H1 (cell line): ENCODE measurements at regions not wholly inside any gene's neighbourhood (a gene's known extent, or its start where the extent isn't known, plus 50 kb on each side); places are given as distances from the start of the nearest gene placed in this dataset.

Experiments
- CTCF ChIA-PET: fragments of 300-600 bp; sonication (Branson Sonifier 250); formaldehyde crosslinking; loops from one replicate; lab custom pipeline; 2021; ENCODE audit not compliant: partially characterized antibody; lab: Charles Lee
- POLR2A ChIA-PET: fragments of 300-600 bp; sonication (Branson Sonifier 250); formaldehyde crosslinking; loops from one replicate; lab custom pipeline; 2021; ENCODE audit warnings: inconsistent platforms; ENCODE audit not compliant: partially characterized antibody; lab: Charles Lee
- DNase-seq, 2 experiments: peaks; one replicate each; pipeline versions ENCODE4 v3.0.0 to v3.0.0-alpha.2; 2010 to 2022; ENCODE audit warnings: low spot score in 2 of 2, low read depth in 1 of 2, mixed read lengths in 1 of 2
- FAIRE-seq: peaks from 2 replicates; lab custom pipeline; 2011; peaks lifted over from hg19 to GRCh38; lab: Jason Lieb, UNC
- H2AFZ ChIP-seq: 2 replicates; pipeline ENCODE4 v1.8.1; 2012; ENCODE audit warnings: low read length, inconsistent platforms
- H2AK5ac ChIP-seq: 2 replicates; pipeline ENCODE4 v1.6.1; 2013; ENCODE audit warnings: low read depth, low read length
- H2BK120ac ChIP-seq: replicated peaks from 2 replicates; pipeline ENCODE3; 2013; ENCODE audit warnings: low read depth, low read length, inconsistent platforms
- H2BK12ac ChIP-seq: 2 replicates; pipeline ENCODE4 v1.6.1; 2013; ENCODE audit warnings: low read depth, low read length
- H2BK15ac ChIP-seq: 2 replicates; pipeline ENCODE4 v1.6.1; 2013; ENCODE audit warnings: low read length
- H2BK20ac ChIP-seq: 2 replicates; pipeline ENCODE4 v1.6.1; 2013; ENCODE audit warnings: low read length
- H2BK5ac ChIP-seq: 2 replicates; pipeline ENCODE4 v1.6.1; 2013; ENCODE audit warnings: low read depth, low read length
- H3K14ac ChIP-seq: 2 replicates; pipeline ENCODE4 v1.6.1; 2013; ENCODE audit warnings: inconsistent platforms; ENCODE audit not compliant: insufficient read length
- H3K18ac ChIP-seq: 2 replicates; pipeline ENCODE4 v1.6.1; 2013; ENCODE audit warnings: low read length; ENCODE audit errors: extremely low read depth
- H3K23ac ChIP-seq: 2 replicates; pipeline ENCODE4 v1.6.1; 2013; ENCODE audit warnings: inconsistent platforms; ENCODE audit not compliant: insufficient read length
- H3K23me2 ChIP-seq: 2 replicates; pipeline ENCODE4 v1.6.1; 2013; ENCODE audit warnings: low read depth, low read length
- H3K27ac ChIP-seq: 2 replicates; pipeline ENCODE4 v1.6.1; 2011; ENCODE audit warnings: low read depth, low read length, inconsistent platforms
- H3K27me3 ChIP-seq, 4 experiments: replicated peaks in 1 of 4; 1 replicate in 1 of 4; 2 replicates in 3 of 4; pipeline versions ENCODE4 v1.6.1 to v1.8.1; 2011 to 2013; ENCODE audit warnings: low read length in 3 of 4, mild to moderate bottlenecking in 3 of 4, inconsistent platforms in 2 of 4, mixed read lengths in 2 of 4, moderate library complexity in 1 of 4; ENCODE audit not compliant: control insufficient read depth in 3 of 4, insufficient read depth in 3 of 4; ENCODE audit errors: extremely low read depth in 1 of 4
- H3K36me3 ChIP-seq, 4 experiments: 2 replicates each; pipeline versions ENCODE4 v1.6.1 to v1.8.1; 2011 to 2013; ENCODE audit warnings: mild to moderate bottlenecking in 4 of 4, low read length in 3 of 4, moderate library complexity in 2 of 4, control low read depth in 1 of 4, inconsistent platforms in 1 of 4; ENCODE audit not compliant: insufficient read depth in 4 of 4, control insufficient read depth in 2 of 4
- H3K4ac ChIP-seq: replicated peaks from 2 replicates; pipeline ENCODE3; 2013; ENCODE audit warnings: low read length, low read depth, mixed read lengths, inconsistent platforms; ENCODE audit not compliant: insufficient read length
- H3K4me1 ChIP-seq, 4 experiments: replicated peaks in 1 of 4; 1 replicate in 1 of 4; 2 replicates in 3 of 4; pipeline versions ENCODE4 v1.6.1 to v1.8.1; 2011 to 2013; ENCODE audit warnings: low read length in 3 of 4, inconsistent platforms in 2 of 4, mixed read lengths in 1 of 4; ENCODE audit not compliant: insufficient read depth in 4 of 4, control insufficient read depth in 3 of 4
- H3K4me2 ChIP-seq, 2 experiments: 2 replicates each; pipeline versions ENCODE4 v1.6.1 to v1.8.1; 2011 to 2013; ENCODE audit warnings: low read depth in 2 of 2, low read length in 2 of 2, control low read depth in 1 of 2, inconsistent platforms in 1 of 2, mild to moderate bottlenecking in 1 of 2; ENCODE audit not compliant: insufficient read depth in 1 of 2
- H3K4me3 ChIP-seq, 4 experiments: fragments of 200-600, 300-600 bp in 1 of 4; sonication (generic), shearing (Covaris generic), sonication (Bioruptor Twin) in 1 of 4; 2 replicates each; pipeline versions ENCODE4 v1.5.1 to v1.8.1; 2011 to 2016; ENCODE audit warnings: low read length in 4 of 4, low read depth in 3 of 4, control low read depth in 2 of 4, inconsistent platforms in 2 of 4, mild to moderate bottlenecking in 2 of 4, mixed read lengths in 1 of 4, moderate library complexity in 1 of 4; ENCODE audit not compliant: insufficient read depth in 2 of 4; ENCODE audit errors: extremely low read depth in 1 of 4
- H3K56ac ChIP-seq: replicated peaks from 2 replicates; pipeline ENCODE3; 2013; ENCODE audit warnings: low read depth, mild to moderate bottlenecking, mixed read lengths, low read length, inconsistent platforms; ENCODE audit not compliant: insufficient read length
- H3K79me1 ChIP-seq: 2 replicates; pipeline ENCODE4 v1.6.1; 2013; ENCODE audit warnings: low read depth, low read length, control low read depth
- H3K79me2 ChIP-seq, 2 experiments: 2 replicates each; pipeline versions ENCODE4 v1.6.1 to v1.8.1; 2012 to 2013; ENCODE audit warnings: low read length in 2 of 2, mild to moderate bottlenecking in 2 of 2, inconsistent platforms in 1 of 2; ENCODE audit not compliant: insufficient read depth in 2 of 2, control insufficient read depth in 1 of 2
- H3K9ac ChIP-seq, 4 experiments: replicated peaks in 1 of 4; 1 replicate in 1 of 4; 2 replicates in 3 of 4; pipeline versions ENCODE4 v1.6.1 to v1.8.1; 2011 to 2013; ENCODE audit warnings: low read depth in 3 of 4, low read length in 3 of 4, control low read depth in 2 of 4, mild to moderate bottlenecking in 2 of 4, moderate library complexity in 2 of 4, inconsistent platforms in 1 of 4; ENCODE audit errors: extremely low read depth in 1 of 4
- H3K9me3 ChIP-seq, 2 experiments: 2 replicates each; pipeline versions ENCODE4 v1.6.1 to v1.8.1; 2012 to 2013; ENCODE audit warnings: mild to moderate bottlenecking in 2 of 2, moderate library complexity in 2 of 2, control low read depth in 1 of 2, inconsistent platforms in 1 of 2, low read depth in 1 of 2, low read length in 1 of 2, mixed read lengths in 1 of 2; ENCODE audit not compliant: insufficient read depth in 2 of 2
- H4K20me1 ChIP-seq, 2 experiments: replicated peaks in 1 of 2; 2 replicates each; pipeline versions ENCODE3 to v1.8.1; 2011 to 2013; ENCODE audit warnings: inconsistent platforms in 2 of 2, low read length in 2 of 2, mild to moderate bottlenecking in 1 of 2; ENCODE audit not compliant: insufficient read depth in 2 of 2, control insufficient read depth in 1 of 2
- H4K5ac ChIP-seq: 2 replicates; pipeline ENCODE4 v1.6.1; 2013; ENCODE audit warnings: low read length, low read depth, mixed read lengths, inconsistent platforms; ENCODE audit not compliant: insufficient read length
- H4K8ac ChIP-seq: 2 replicates; pipeline ENCODE4 v1.8.0; 2013; ENCODE audit warnings: mild to moderate bottlenecking, moderate library complexity, low read length, inconsistent platforms; ENCODE audit not compliant: insufficient read depth; ENCODE audit errors: extremely low read depth
- H4K91ac ChIP-seq: replicated peaks from 2 replicates; pipeline ENCODE3; 2013; ENCODE audit warnings: low read length, mixed read lengths, inconsistent platforms; ENCODE audit not compliant: insufficient read length
- CREB1 ChIP-seq: IDR thresholded peaks from 2 replicates; pipeline ENCODE4 v1.6.1; 2012; ENCODE audit warnings: inconsistent platforms
- SP4 ChIP-seq: IDR thresholded peaks from 2 replicates; pipeline ENCODE4 v1.6.1; 2012; ENCODE audit warnings: low read length, inconsistent platforms
- WGBS, 2 experiments: shearing (Covaris generic) in 1 of 2; methylation state at CpG; one replicate each; pipeline versions ENCODE4 v1.1.6 to v1.1.7; 2013 to 2015; ENCODE audit warnings: low lambda C conversion rate in 2 of 2, mixed read lengths in 2 of 2, inconsistent platforms in 1 of 2, low coverage in 1 of 2, missing lambda C conversion rate in 1 of 2; ENCODE audit not compliant: insufficient replicate concordance in 2 of 2, insufficient coverage in 1 of 2, insufficient read length in 1 of 2; ENCODE audit errors: extremely low coverage in 1 of 2, missing lambda C conversion rate in 1 of 2; 5-methylcytosine and 5-hydroxymethylcytosine counted together

GRCh38 chr2:43119303-43119702, 107.1 kb downstream of the ZFP36L2 start:
- no peak overlapping the region for H2BK20ac ChIP-seq
- no peak overlapping the region for H3K23ac ChIP-seq
- no peak overlapping the region for H2BK5ac ChIP-seq
- no peak for DNase-seq
- H3K56ac ChIP-seq: no peak overlapping the region
- H3K18ac ChIP-seq: no peak overlapping the region
- POLR2A ChIA-PET: no interaction called here
- no peaks in the 10 kb centered on the region for H3K36me3 ChIP-seq
- 78% methylated on average over 1 of the region's 1 CpG; no CpG with 5 or more reads in 1 of the 2 experiments for WGBS, 2 experiments
- H3K4me1 ChIP-seq: 0 out of 7 replicates have a peak, but pooled peaks cover 0 to 3% (median 0%) of the 10 kb centered on the region in 4 experiments
- H2BK12ac ChIP-seq: no peak overlapping the region
- CTCF ChIA-PET: interaction anchor here (0.6 kb wide), 1 partner anchor 459 kb away, joined by 3 read pairs; no protein-coding TSS in a partner anchor
- H3K4ac ChIP-seq: no peak overlapping the region
- no peak overlapping the region for H2BK15ac ChIP-seq
- H3K9me3 ChIP-seq: peaks cover 11 to 19% of the 10 kb centered on the region in 2 experiments; a peak in 3 of 4 replicates
- no peak overlapping the region for H2AFZ ChIP-seq
- no peaks in the 10 kb centered on the region for H3K27me3 ChIP-seq
- H3K9ac ChIP-seq: no peak overlapping the region
- no peaks in the 10 kb centered on the region for H3K79me2 ChIP-seq
- no peak overlapping the region for H2BK120ac ChIP-seq
- no peak overlapping the region for H4K8ac ChIP-seq
- H2AK5ac ChIP-seq: no peak overlapping the region
- H3K79me1 ChIP-seq: no peaks in the 10 kb centered on the region
- FAIRE-seq: no peak
- no peak overlapping the region for H4K91ac ChIP-seq
- H3K4me3 ChIP-seq: no peak overlapping the region
- H3K27ac ChIP-seq: no peak overlapping the region
- H3K4me2 ChIP-seq: no peak overlapping the region
- no peaks in the 10 kb centered on the region for H3K23me2 ChIP-seq
- no peaks in the 10 kb centered on the region for H4K20me1 ChIP-seq
- H4K5ac ChIP-seq: no peak overlapping the region
- no peak overlapping the region for H3K14ac ChIP-seq
- TF ChIP-seq SP4: no peak
- no peak for TF ChIP-seq CREB1
